ENCODE measurements at regions not wholly inside any gene's neighbourhood (a gene's known extent, or its start where the extent isn't known, plus 50 kb on each side); places are given as distances from the start of the nearest gene placed in this dataset.

DNA sequence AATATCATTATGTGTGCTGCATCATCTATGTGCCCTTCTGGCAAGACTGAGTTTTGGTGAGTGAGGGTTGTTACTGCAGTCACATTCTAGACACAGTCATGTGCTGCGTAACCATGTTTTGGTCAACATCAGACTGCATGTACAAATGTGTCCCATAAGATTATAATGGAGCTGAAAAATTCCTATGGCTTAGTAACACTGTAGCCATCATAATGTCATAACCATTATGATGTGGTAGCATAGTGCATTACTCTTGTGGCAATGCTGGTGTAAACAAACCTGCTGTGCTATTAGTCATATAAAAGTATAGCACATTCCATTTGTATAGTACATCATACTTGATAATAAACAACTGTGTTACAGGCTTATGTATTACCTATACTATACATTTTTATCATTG is 198.1 kb upstream of the NUDT6 start:
- BruUV-seq (replicated peaks) = no TSS peak
- no peaks in the 10 kb centered on the region for H3K9me3 ChIP-seq (ENCODE audit: low read depth, low read length, poor library complexity, severe bottlenecking)
- no peak overlapping the region for H3K27ac ChIP-seq (ENCODE audit: low read depth, low read length, poor library complexity, severe bottlenecking)
- DNase-seq (ENCODE audit: low spot score) = no peak
- TF ChIP-seq, protein P1, sequence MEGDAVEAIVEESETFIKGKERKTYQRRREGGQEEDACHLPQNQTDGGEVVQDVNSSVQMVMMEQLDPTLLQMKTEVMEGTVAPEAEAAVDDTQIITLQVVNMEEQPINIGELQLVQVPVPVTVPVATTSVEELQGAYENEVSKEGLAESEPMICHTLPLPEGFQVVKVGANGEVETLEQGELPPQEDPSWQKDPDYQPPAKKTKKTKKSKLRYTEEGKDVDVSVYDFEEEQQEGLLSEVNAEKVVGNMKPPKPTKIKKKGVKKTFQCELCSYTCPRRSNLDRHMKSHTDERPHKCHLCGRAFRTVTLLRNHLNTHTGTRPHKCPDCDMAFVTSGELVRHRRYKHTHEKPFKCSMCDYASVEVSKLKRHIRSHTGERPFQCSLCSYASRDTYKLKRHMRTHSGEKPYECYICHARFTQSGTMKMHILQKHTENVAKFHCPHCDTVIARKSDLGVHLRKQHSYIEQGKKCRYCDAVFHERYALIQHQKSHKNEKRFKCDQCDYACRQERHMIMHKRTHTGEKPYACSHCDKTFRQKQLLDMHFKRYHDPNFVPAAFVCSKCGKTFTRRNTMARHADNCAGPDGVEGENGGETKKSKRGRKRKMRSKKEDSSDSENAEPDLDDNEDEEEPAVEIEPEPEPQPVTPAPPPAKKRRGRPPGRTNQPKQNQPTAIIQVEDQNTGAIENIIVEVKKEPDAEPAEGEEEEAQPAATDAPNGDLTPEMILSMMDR (conservative IDR thresholded peaks at IDR 0.05; ENCODE audit: low read depth, low read length) = no peak
- TF ChIP-seq EZH2 (IDR thresholded peaks at IDR 0.05; ENCODE audit: borderline replicate concordance, low read depth, low read length, poor library complexity, severe bottlenecking) = no peak
- H3K36me3 ChIP-seq (ENCODE audit: insufficient read depth, low read length, poor library complexity, severe bottlenecking) = no peaks in the 10 kb centered on the region
- POLR2A ChIA-PET (ENCODE audit: low non-redundant PET) = no interaction called here
- no peaks in the 10 kb centered on the region for H3K4me1 ChIP-seq (ENCODE audit: insufficient read depth, low read length, poor library complexity, severe bottlenecking)
- H3K27me3 ChIP-seq (replicated peaks; ENCODE audit: insufficient read depth, low read depth, low read length, poor library complexity) = no peaks in the 10 kb centered on the region
- no peak overlapping the region for H3K4me3 ChIP-seq (ENCODE audit: low read depth, low read length, poor library complexity, severe bottlenecking)
- CTCF ChIA-PET = no interaction called here
- intact Hi-C loops (cut with micrococcal nuclease; ENCODE audit: unreplicated experiment) = no loop called here

DNA sequence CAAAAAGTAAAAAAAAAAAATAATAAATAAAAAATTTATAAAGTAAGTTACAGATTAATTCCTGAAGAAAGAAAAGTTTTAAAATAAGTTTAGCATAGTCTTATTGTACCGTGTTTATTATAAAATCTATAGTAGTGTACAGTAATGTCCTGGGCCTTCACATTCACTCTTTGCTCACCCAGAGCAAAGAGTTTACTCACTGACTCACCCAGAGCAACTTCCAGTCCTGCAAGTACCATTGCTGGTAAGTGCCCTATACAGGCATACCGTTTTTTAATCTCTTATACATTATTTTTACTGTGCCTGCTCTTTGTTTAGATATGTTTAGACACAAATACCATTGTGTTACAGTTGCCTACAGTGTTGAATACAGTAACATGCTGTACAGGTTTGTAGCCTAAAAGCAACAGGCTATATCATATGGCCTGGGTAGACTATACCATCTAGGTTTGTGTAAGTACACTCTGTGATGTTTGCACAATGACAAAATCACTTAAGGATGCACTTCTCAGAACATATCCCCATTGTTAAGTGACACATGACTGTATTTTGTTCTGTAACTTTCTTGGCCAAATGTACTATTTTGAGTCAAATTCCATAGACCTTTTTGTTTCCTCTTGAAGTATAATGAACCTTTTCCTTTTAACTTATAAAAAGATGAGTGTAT is 199.0 kb upstream of the NUDT6 start:
- no TSS peak for BruUV-seq (replicated peaks)
- POLR2A ChIA-PET (ENCODE audit: low non-redundant PET) = no interaction called here
- Histone ChIP-seq H3K27ac (ENCODE audit: low read depth, low read length, poor library complexity, severe bottlenecking) (no peak overlapping the region), H3K27me3 (replicated peaks; ENCODE audit: insufficient read depth, low read depth, low read length, poor library complexity) (no peaks in the 10 kb centered on the region), H3K9me3 (ENCODE audit: low read depth, low read length, poor library complexity, severe bottlenecking) (no peaks in the 10 kb centered on the region), H3K4me3 (ENCODE audit: low read depth, low read length, poor library complexity, severe bottlenecking) (no peak overlapping the region), H3K4me1 (ENCODE audit: insufficient read depth, low read length, poor library complexity, severe bottlenecking) (no peaks in the 10 kb centered on the region), H3K36me3 (ENCODE audit: insufficient read depth, low read length, poor library complexity, severe bottlenecking) (no peaks in the 10 kb centered on the region)
- CTCF ChIA-PET = no interaction called here
- TF ChIP-seq, protein P1 (conservative IDR thresholded peaks at IDR 0.05; ENCODE audit: low read depth, low read length) = no peak
- no peak for TF ChIP-seq EZH2 (IDR thresholded peaks at IDR 0.05; ENCODE audit: borderline replicate concordance, low read depth, low read length, poor library complexity, severe bottlenecking)
- intact Hi-C loops (cut with micrococcal nuclease; ENCODE audit: unreplicated experiment) = no loop called here
- no peak for DNase-seq (ENCODE audit: low spot score)

DNA sequence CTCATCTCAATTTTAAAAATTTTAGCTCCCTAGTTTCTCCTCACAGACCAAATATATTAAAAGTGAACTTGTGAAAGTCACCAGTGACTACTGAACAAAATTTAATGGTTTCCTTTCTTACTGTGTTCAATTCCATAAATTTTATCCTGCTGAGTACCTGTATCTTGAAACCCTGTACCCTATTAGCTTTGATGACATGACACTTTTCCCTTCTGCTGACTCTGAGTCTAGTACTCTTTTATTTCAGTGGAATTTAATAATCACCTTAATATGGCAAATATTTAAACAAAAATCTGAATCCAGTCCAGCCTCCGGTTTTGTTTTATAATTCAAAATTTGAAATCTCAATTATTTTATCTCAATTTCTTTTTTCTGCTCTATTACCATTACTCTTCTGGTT is 203.1 kb upstream of the NUDT6 start:
- TF ChIP-seq EZH2 (IDR thresholded peaks at IDR 0.05; ENCODE audit: borderline replicate concordance, low read depth, low read length, poor library complexity, severe bottlenecking) = no peak
- TF ChIP-seq, protein P1 (conservative IDR thresholded peaks at IDR 0.05; ENCODE audit: low read depth, low read length) = no peak
- Histone ChIP-seq H3K36me3 (ENCODE audit: insufficient read depth, low read length, poor library complexity, severe bottlenecking) (no peaks in the 10 kb centered on the region), H3K27me3 (replicated peaks; ENCODE audit: insufficient read depth, low read depth, low read length, poor library complexity) (no peaks in the 10 kb centered on the region), H3K9me3 (ENCODE audit: low read depth, low read length, poor library complexity, severe bottlenecking) (no peaks in the 10 kb centered on the region), H3K4me3 (ENCODE audit: low read depth, low read length, poor library complexity, severe bottlenecking) (no peak overlapping the region), H3K27ac (ENCODE audit: low read depth, low read length, poor library complexity, severe bottlenecking) (no peak overlapping the region), H3K4me1 (ENCODE audit: insufficient read depth, low read length, poor library complexity, severe bottlenecking) (peaks cover 23% of the 10 kb centered on the region)
- BruUV-seq (replicated peaks) = no TSS peak
- ChIA-PET CTCF (no interaction called here), POLR2A (ENCODE audit: low non-redundant PET) (no interaction called here)
- intact Hi-C loops (cut with micrococcal nuclease; ENCODE audit: unreplicated experiment) = loop anchor here (5.0 kb wide), 3 partner anchors 272 to 987 kb away; partner anchors contain the start of gene SPRY1
- DNase-seq (ENCODE audit: low spot score) = no peak

Data from A673 (cell line).